Ascending aorta (tissue), 2 donors: ENCODE measurements at regions not wholly inside any gene's neighbourhood (a gene's known extent, or its start where the extent isn't known, plus 50 kb on each side); places are given as distances from the start of the nearest gene placed in this dataset.

Experiments used
- DNase-seq, 2 donors: peaks; one replicate each; pipeline ENCODE4 v3.0.0-alpha.2; 2019; ENCODE audit warnings: low spot score in 2 of 2
- H3K27ac ChIP-seq, 2 donors: fragments of 200-600 bp; sonication (generic); one replicate each; pipeline ENCODE4 v1.5.1; 2016 to 2017; ENCODE audit warnings: mild to moderate bottlenecking in 1 of 2
- H3K27me3 ChIP-seq: fragments of 200-600 bp; sonication (generic); one replicate; pipeline ENCODE4 v1.5.1; 2017
- H3K36me3 ChIP-seq, 2 donors: fragments of 200-600 bp; sonication (generic); one replicate each; pipeline ENCODE4 v1.5.1; 2016
- H3K4me1 ChIP-seq, 2 donors: fragments of 200-600 bp; sonication (generic); one replicate each; pipeline ENCODE4 v1.5.1; 2016 to 2017; ENCODE audit warnings: mild to moderate bottlenecking in 1 of 2
- H3K4me3 ChIP-seq, 2 donors: fragments of 200-600 bp; sonication (generic); one replicate each; pipeline ENCODE4 v1.5.1; 2016 to 2017; ENCODE audit warnings: mild to moderate bottlenecking in 1 of 2
- H3K9me3 ChIP-seq, 2 donors: fragments of 200-600 bp; sonication (generic); one replicate each; pipeline ENCODE4 v1.5.1; 2016
- CTCF ChIP-seq, 3 experiments: fragments of 200-600 bp in 2 of 3; fragments of 450-650 bp in 1 of 3; sonication (generic) in 2 of 3; IDR thresholded peaks; one replicate each; pipeline ENCODE4 v1.5.1; 2016 to 2019; ENCODE audit warnings: antibody characterized with exemption in 3 of 3, mild to moderate bottlenecking in 1 of 3, moderate library complexity in 1 of 3
- intact Hi-C: fragments of 100-400 bp; cut with DNase I; formaldehyde crosslinking; loops from one replicate; pipeline ENCODE4 v1.15.1; 2023

- no peaks in the 10 kb centered on the region for H3K36me3 ChIP-seq
- no peak overlapping the region for H3K4me3 ChIP-seq
- TF ChIP-seq CTCF (IDR thresholded peaks at IDR 0.05), result no peak
- no peaks in the 10 kb centered on the region for H3K27me3 ChIP-seq
- no peak overlapping the region for H3K27ac ChIP-seq
- intact Hi-C loops, result no loop called here
- no peak for DNase-seq
- H3K4me1 ChIP-seq, result no peaks in the 10 kb centered on the region
- H3K9me3 ChIP-seq, result no peaks in the 10 kb centered on the region
Measured at GRCh38 chr2:183998797-183999190, 599.5 kb upstream of the ZNF804A start.

- intact Hi-C loops, result no loop called here
Measured at GRCh38 chr2:184004289-184004947, 593.9 kb upstream of the ZNF804A start.

GRCh38 chr2:184004948-184005672 lies 593.2 kb upstream of the ZNF804A start:
- DNase-seq, result no peak
- Histone ChIP-seq H3K4me1 (no peaks in the 10 kb centered on the region), H3K4me3 (no peak overlapping the region), H3K27ac (no peak overlapping the region), H3K9me3 (no peaks in the 10 kb centered on the region), H3K27me3 (no peaks in the 10 kb centered on the region), H3K36me3 (no peaks in the 10 kb centered on the region)
- no peak for TF ChIP-seq CTCF (IDR thresholded peaks at IDR 0.05)
- intact Hi-C loops, result no loop called here

More at GRCh38 chr2:184004289-184004947, 593.9 kb upstream of the ZNF804A start:
- Histone ChIP-seq H3K4me3 (no peak overlapping the region), H3K9me3 (no peaks in the 10 kb centered on the region), H3K27ac (no peak overlapping the region), H3K4me1 (no peaks in the 10 kb centered on the region), H3K36me3 (no peaks in the 10 kb centered on the region), H3K27me3 (no peaks in the 10 kb centered on the region)
- no peak for DNase-seq
- no peak for TF ChIP-seq CTCF (IDR thresholded peaks at IDR 0.05)

- no peak for TF ChIP-seq CTCF (IDR thresholded peaks at IDR 0.05)
- Histone ChIP-seq H3K27me3 (no peaks in the 10 kb centered on the region), H3K27ac (no peak overlapping the region), H3K4me1 (no peaks in the 10 kb centered on the region), H3K36me3 (no peaks in the 10 kb centered on the region), H3K4me3 (no peak overlapping the region), H3K9me3 (no peaks in the 10 kb centered on the region)
- intact Hi-C loops, result no loop called here
- DNase-seq, result no peak
Measured at GRCh38 chr2:184006998-184007397, 591.3 kb upstream of the ZNF804A start.

GRCh38 chr2:184026961-184027360 lies 571.4 kb upstream of the ZNF804A start:
- no peak overlapping the region for H3K27ac ChIP-seq
- no peaks in the 10 kb centered on the region for H3K9me3 ChIP-seq
- no peak overlapping the region for H3K4me3 ChIP-seq
- H3K27me3 ChIP-seq, result no peaks in the 10 kb centered on the region
- intact Hi-C loops, result no loop called here
- TF ChIP-seq CTCF (IDR thresholded peaks at IDR 0.05), result no peak
- H3K4me1 ChIP-seq, result no peaks in the 10 kb centered on the region
- no peak for DNase-seq
- H3K36me3 ChIP-seq, result no peaks in the 10 kb centered on the region
